ENCODE measurements at regions not wholly inside any gene's neighbourhood (a gene's known extent, or its start where the extent isn't known, plus 50 kb on each side); places are given as distances from the start of the nearest gene placed in this dataset.

DNA sequence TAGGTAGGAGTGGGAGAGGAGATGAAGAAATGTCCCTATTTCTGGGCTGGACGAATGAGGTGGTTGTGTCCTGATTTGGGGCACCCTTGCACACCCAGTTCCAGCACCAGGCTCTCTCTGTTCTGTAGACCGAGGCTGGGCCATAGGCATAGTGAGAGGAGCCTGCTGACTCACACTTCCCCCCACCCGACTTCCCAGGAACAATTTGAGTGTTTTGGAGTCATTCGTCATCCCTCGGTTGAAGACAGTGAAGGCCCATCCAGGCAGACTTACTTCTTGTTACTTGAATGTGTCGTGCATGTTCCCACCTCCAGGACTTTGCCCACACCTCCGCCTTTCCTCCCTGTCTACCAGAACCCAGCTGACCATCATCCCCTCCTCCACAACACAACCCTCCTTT, 179.1 kb downstream of the HAUS1 start:
- TF ChIP-seq CTCF (IDR thresholded peaks at IDR 0.05; ENCODE audit: extremely low read depth in 1 of 2, insufficient read depth in 1 of 2, low read depth in 1 of 2, low read length in 2 of 2) (no peak), POLR2A (IDR thresholded peaks at IDR 0.05; ENCODE audit: low read depth, low read length) (no peak), JUN (IDR thresholded peaks at IDR 0.05; ENCODE audit: borderline replicate concordance, insufficient read depth, insufficient read length, low read depth) (no peak)
